D721Med (cell line): ENCODE measurements at regions not wholly inside any gene's neighbourhood (a gene's known extent, or its start where the extent isn't known, plus 50 kb on each side); places are given as distances from the start of the nearest gene placed in this dataset.

Experiments
- DNase-seq: peaks from one replicate; pipeline ENCODE4 v3.0.0; 2011; ENCODE audit warnings: low spot score; ENCODE audit not compliant: insufficient read length
- FAIRE-seq: peaks from 2 replicates; lab custom pipeline; 2011; peaks lifted over from hg19 to GRCh38; lab: Jason Lieb, UNC
- CTCF ChIP-seq: IDR thresholded peaks from 2 replicates; pipeline ENCODE4 v1.5.1; 2012; ENCODE audit warnings: mild to moderate bottlenecking, control low read depth; ENCODE audit not compliant: insufficient read depth; ENCODE audit errors: missing control alignments

GRCh38 chr18:55875371-55875901, 287.4 kb upstream of the TCF4 start:
- FAIRE-seq (no peak), DNase-seq (no peak)
- TF ChIP-seq CTCF = no peak

DNA sequence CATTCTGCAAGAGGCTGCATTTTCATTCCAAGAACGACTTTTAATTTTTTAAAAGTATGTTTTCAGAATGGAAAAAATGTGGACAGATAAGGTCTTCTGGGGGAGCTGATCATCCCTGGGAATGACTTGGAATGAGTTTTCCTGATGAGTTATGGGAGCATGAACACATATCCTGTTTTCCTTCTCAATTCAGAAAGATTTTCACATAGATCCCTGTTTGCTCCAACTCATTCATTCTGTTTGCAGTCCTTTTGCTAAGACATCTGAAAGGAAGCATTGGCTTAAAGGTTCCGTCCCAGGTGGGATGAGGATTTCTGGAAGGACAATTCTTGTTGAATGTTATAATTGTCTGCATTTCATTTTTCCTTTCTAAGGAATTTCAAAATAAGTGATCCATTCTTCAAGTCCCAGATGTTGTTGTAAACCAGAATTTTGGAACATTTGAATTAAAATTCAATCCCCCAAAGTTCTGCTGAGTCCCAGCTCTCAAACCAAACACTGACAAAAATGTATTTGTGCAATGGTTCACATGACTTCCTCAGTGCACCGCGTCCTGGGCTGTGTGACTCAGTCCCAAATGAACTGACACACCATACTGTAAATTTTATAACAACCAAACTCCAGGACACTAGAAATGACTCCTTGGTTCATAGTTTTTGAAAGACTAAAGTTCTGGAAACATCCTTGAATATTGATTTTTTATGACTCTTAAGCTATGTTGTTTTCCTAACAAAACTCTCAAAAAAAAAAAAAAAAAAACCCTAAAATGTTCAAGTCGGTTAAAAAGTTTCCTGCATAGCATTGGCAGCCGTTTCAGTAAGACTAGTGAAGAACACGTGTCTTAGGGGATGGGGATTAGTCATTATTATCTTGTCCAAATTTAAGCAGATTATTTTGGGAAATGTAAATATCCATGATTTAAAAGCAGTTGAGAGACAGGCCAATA, 281.8 kb upstream of the TCF4 start:
- no peak for TF ChIP-seq CTCF
- FAIRE-seq (no peak), DNase-seq (no peak)

- FAIRE-seq (no peak), DNase-seq (no peak)
- TF ChIP-seq CTCF = no peak
These were observed 280.9 kb upstream of the TCF4 start for GRCh38 chr18:55868909-55869308.

GRCh38 chr18:55866886-55867285, 278.9 kb upstream of the TCF4 start:
- DNase-seq (no peak), FAIRE-seq (no peak)
- TF ChIP-seq CTCF = no peak

GRCh38 chr18:55866006-55866405, 278.0 kb upstream of the TCF4 start:
- FAIRE-seq (no peak), DNase-seq (no peak)
- no peak for TF ChIP-seq CTCF

DNA sequence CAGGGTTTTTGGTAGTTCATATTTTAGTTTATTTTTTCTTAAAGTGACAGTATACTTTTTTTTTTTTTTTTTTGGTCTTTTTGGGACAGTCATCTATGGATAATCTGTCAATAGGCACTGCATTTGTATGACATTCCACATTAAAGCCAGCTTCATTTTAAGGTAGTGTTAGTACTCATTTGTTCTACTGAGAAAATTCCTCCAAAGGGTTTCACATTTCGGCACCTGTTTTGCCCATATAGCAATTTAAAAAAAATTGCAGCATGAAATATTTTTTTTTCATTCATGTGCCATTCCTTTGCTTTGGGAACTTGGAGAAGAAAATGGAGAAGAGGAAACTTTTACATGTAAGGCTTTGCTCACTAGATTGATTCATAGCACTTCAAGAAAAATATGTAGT, 276.3 kb upstream of the TCF4 start:
- FAIRE-seq = no peak
- TF ChIP-seq CTCF = no peak
- DNase-seq = no peak

- DNase-seq (no peak), FAIRE-seq (no peak)
- TF ChIP-seq CTCF = no peak
These were observed 275.9 kb upstream of the TCF4 start for GRCh38 chr18:55863876-55864275.
